PC-9 (cell line): ENCODE measurements at regions not wholly inside any gene's neighbourhood (a gene's known extent, or its start where the extent isn't known, plus 50 kb on each side); places are given as distances from the start of the nearest gene placed in this dataset.

ENCODE experiments used
- BruUV-seq: library from RNA; stranded (reverse); fragments of 400-500 nt; replicated peaks from 2 replicates; lab custom pipeline; 2021; lab: Mats Ljungman, UMichigan
- CTCF ChIA-PET: fragments of 300-600 bp; sonication (Branson Sonifier 250); formaldehyde crosslinking; loops from one replicate; lab custom pipeline; 2022; ENCODE audit warnings: antibody characterized with exemption; lab: Charles Lee
- POLR2A ChIA-PET: fragments of 300-600 bp; sonication (Branson Sonifier 250); formaldehyde crosslinking; loops from one replicate; lab custom pipeline; 2022; ENCODE audit warnings: antibody characterized with exemption; ENCODE audit not compliant: unreplicated experiment; lab: Charles Lee
- DNase-seq, 2 experiments: peaks; one replicate each; pipeline versions ENCODE4 v3.0.0 to v3.0.0-alpha.2; 2015 to 2022; ENCODE audit warnings: mixed read lengths in 1 of 2
- H2AFZ ChIP-seq: fragments of 200-600 bp; sonication (generic); 2 replicates; pipeline ENCODE4 v1.8.1; 2017; ENCODE audit warnings: antibody characterized with exemption
- H3F3A ChIP-seq: fragments of 200-600 bp; sonication (generic); 2 replicates; pipeline ENCODE4 v1.8.1; 2017; ENCODE audit warnings: antibody characterized with exemption, mild to moderate bottlenecking, low read depth; ENCODE audit not compliant: insufficient read depth
- H3K27ac ChIP-seq: fragments of 200-600 bp; sonication (generic); 2 replicates; pipeline ENCODE4 v1.6.1; 2016; ENCODE audit warnings: mixed run types
- H3K27me3 ChIP-seq: fragments of 200-600 bp; sonication (generic); 2 replicates; pipeline ENCODE4 v1.6.1; 2016; ENCODE audit warnings: low read depth, mixed run types; ENCODE audit not compliant: insufficient read depth
- H3K36me3 ChIP-seq: fragments of 200-600 bp; sonication (generic); 2 replicates; pipeline ENCODE4 v1.6.1; 2016; ENCODE audit warnings: low read depth, mixed run types
- H3K4me1 ChIP-seq: fragments of 200-600 bp; sonication (generic); replicated peaks from 2 replicates; pipeline ENCODE4 v1.6.1; 2016; ENCODE audit warnings: mixed run types; ENCODE audit not compliant: insufficient read depth
- H3K4me2 ChIP-seq: fragments of 200-600 bp; sonication (generic); 2 replicates; pipeline ENCODE4 v1.6.1; 2017; ENCODE audit warnings: mixed run types
- H3K4me3 ChIP-seq: fragments of 200-600 bp; sonication (generic); 2 replicates; pipeline ENCODE4 v1.6.1; 2016; ENCODE audit warnings: mixed run types
- H3K79me2 ChIP-seq: fragments of 200-600 bp; sonication (generic); 2 replicates; pipeline ENCODE4 v1.6.1; 2017; ENCODE audit warnings: low read depth, mixed run types
- H3K9me2 ChIP-seq: fragments of 200-600 bp; sonication (generic); 2 replicates; pipeline ENCODE4 v1.8.1; 2017; ENCODE audit warnings: mild to moderate bottlenecking; ENCODE audit not compliant: insufficient read depth
- H3K9me3 ChIP-seq: fragments of 200-600 bp; sonication (generic); 2 replicates; pipeline ENCODE4 v1.8.1; 2016; ENCODE audit warnings: low read depth; ENCODE audit not compliant: insufficient read depth
- H4K20me1 ChIP-seq: fragments of 200-600 bp; sonication (generic); 2 replicates; pipeline ENCODE4 v1.8.1; 2017; ENCODE audit not compliant: insufficient read depth
- CTCF ChIP-seq: fragments of 200-600 bp; sonication (generic); conservative IDR thresholded peaks from 2 replicates; pipeline ENCODE4 v1.6.1; 2017; ENCODE audit warnings: mixed run types, antibody characterized with exemption, mild to moderate bottlenecking, moderate library complexity
- EZH2 ChIP-seq: fragments of 200-600 bp; sonication (generic); IDR thresholded peaks from 2 replicates; pipeline ENCODE4 v1.8.0; 2017; ENCODE audit warnings: antibody characterized with exemption, low read depth
- intact Hi-C: fragments of 100-400 bp; cut with micrococcal nuclease; formaldehyde crosslinking; loops from one replicate; pipeline ENCODE4 v1.10.0; 2022; ENCODE audit not compliant: unreplicated experiment

- BruUV-seq = no TSS peak
- no peak for TF ChIP-seq CTCF
- TF ChIP-seq EZH2 = no peak
- Histone ChIP-seq H3K79me2 (no peaks in the 10 kb centered on the region), H3K4me2 (no peak overlapping the region), H3F3A (no peaks in the 10 kb centered on the region), H3K9me3 (no peaks in the 10 kb centered on the region), H3K9me2 (no peaks in the 10 kb centered on the region), H3K4me1 (no peaks in the 10 kb centered on the region), H3K27me3 (no peaks in the 10 kb centered on the region), H3K27ac (no peak overlapping the region), H2AFZ (no peak overlapping the region), H4K20me1 (no peaks in the 10 kb centered on the region), H3K4me3 (no peak overlapping the region), H3K36me3 (no peaks in the 10 kb centered on the region)
- POLR2A ChIA-PET = no interaction called here
- DNase-seq = no peak
- intact Hi-C loops = no loop called here
- CTCF ChIA-PET = no interaction called here
Observed at GRCh38 chr2:70036290-70036689, 51.0 kb upstream of the PCBP1 start.

GRCh38 chr2:70035344-70035844 lies 51.9 kb upstream of the PCBP1 start:
- no TSS peak for BruUV-seq
- Histone ChIP-seq H2AFZ (no peak overlapping the region), H3K27me3 (no peaks in the 10 kb centered on the region), H3K9me2 (no peaks in the 10 kb centered on the region), H3K4me1 (no peaks in the 10 kb centered on the region), H3K4me2 (no peak overlapping the region), H3K4me3 (no peak overlapping the region), H3K27ac (no peak overlapping the region), H3K9me3 (no peaks in the 10 kb centered on the region), H3K79me2 (no peaks in the 10 kb centered on the region), H3F3A (no peaks in the 10 kb centered on the region), H4K20me1 (no peaks in the 10 kb centered on the region), H3K36me3 (no peaks in the 10 kb centered on the region)
- TF ChIP-seq EZH2 = no peak
- TF ChIP-seq CTCF = no peak
- POLR2A ChIA-PET = interaction anchor here (0.5 kb wide), 1 partner anchor 11 kb away, joined by 3 read pairs; no protein-coding TSS in a partner anchor
- intact Hi-C loops = no loop called here
- peak in 1 of 2 experiments; percentile 20 for DNase-seq
- CTCF ChIA-PET = no interaction called here

- intact Hi-C loops = no loop called here
- no peak for TF ChIP-seq EZH2
- no peak for TF ChIP-seq CTCF
- H3K36me3 ChIP-seq = no peaks in the 10 kb centered on the region
- H3K4me2 ChIP-seq = no peak overlapping the region
- BruUV-seq = no TSS peak
- H2AFZ ChIP-seq = no peak overlapping the region
- no peaks in the 10 kb centered on the region for H3F3A ChIP-seq
- POLR2A ChIA-PET = no interaction called here
- H3K9me3 ChIP-seq = no peaks in the 10 kb centered on the region
- no peaks in the 10 kb centered on the region for H3K79me2 ChIP-seq
- H3K27me3 ChIP-seq = no peaks in the 10 kb centered on the region
- no peaks in the 10 kb centered on the region for H3K9me2 ChIP-seq
- CTCF ChIA-PET = no interaction called here
- H3K4me3 ChIP-seq = no peak overlapping the region
- H3K4me1 ChIP-seq = peaks cover 12% of the 10 kb centered on the region
- H4K20me1 ChIP-seq = no peaks in the 10 kb centered on the region
- no peak for DNase-seq
- no peak overlapping the region for H3K27ac ChIP-seq
Observed at GRCh38 chr2:70030724-70031420, 56.4 kb upstream of the PCBP1 start.
